GM12878 (cell line): ENCODE measurements at regions not wholly inside any gene's neighbourhood (a gene's known extent, or its start where the extent isn't known, plus 50 kb on each side); places are given as distances from the start of the nearest gene placed in this dataset.

Experiments
- ATAC-seq: fragments of 200-7000 bp; cut with Tn5 transposase; 3 replicates; pipeline ENCODE4 v1.9.1; 2020; ENCODE audit warnings: mild to moderate bottlenecking, moderate library complexity
- BruUV-seq: library from RNA; stranded (reverse); fragments of 400-500 nt; replicated peaks from 2 replicates; lab custom pipeline; 2021; lab: Mats Ljungman, UMichigan
- CTCF ChIA-PET: fragments of 300-600 bp; sonication (Branson Sonifier 250); formaldehyde crosslinking; extraction: SDS; loops from one replicate; lab custom pipeline; 2021; ENCODE audit warnings: inconsistent platforms; lab: Yijun Ruan, JAX
- POLR2A ChIA-PET: fragments of 350-600 bp; formaldehyde crosslinking; extraction: SDS; loops from one replicate; lab custom pipeline; 2021; ENCODE audit warnings: inconsistent platforms; lab: Charles Lee
- RAD21 ChIA-PET: fragments of 300-600 bp; sonication (Branson Sonifier 250); formaldehyde crosslinking; loops from one replicate; lab custom pipeline; 2023; ENCODE audit warnings: antibody characterized with exemption; ENCODE audit not compliant: unreplicated experiment; lab: Charles Lee
- SMC1A ChIA-PET: fragments of 300-600 bp; sonication (Branson Sonifier 250); formaldehyde crosslinking; loops from one replicate; lab custom pipeline; 2023; ENCODE audit not compliant: unreplicated experiment, uncharacterized antibody; lab: Charles Lee
- DNase-seq: peaks from one replicate; pipeline ENCODE4 v3.0.0-alpha.2; 2011; ENCODE audit warnings: low read depth, low spot score
- FAIRE-seq: peaks from 3 replicates; lab custom pipeline; 2011; peaks lifted over from hg19 to GRCh38; lab: Jason Lieb, UNC
- H2AFZ ChIP-seq: 2 replicates; pipeline ENCODE4 v1.6.0; 2011; ENCODE audit warnings: low read depth, low read length, control low read depth; ENCODE audit not compliant: control insufficient read depth
- H3K27ac ChIP-seq: 2 replicates; pipeline ENCODE4 v1.5.1; 2011; ENCODE audit warnings: control low read depth; ENCODE audit not compliant: control insufficient read depth, insufficient read depth
- H3K27me3 ChIP-seq, 2 experiments: replicated peaks in 1 of 2; 2 replicates each; pipeline versions ENCODE4 v1.6.0 to v1.6.1; 2011; ENCODE audit warnings: low read length in 1 of 2; ENCODE audit not compliant: control insufficient read depth in 2 of 2, insufficient read depth in 2 of 2
- H3K36me3 ChIP-seq, 2 experiments: 2 replicates each; pipeline ENCODE4 v1.5.1; 2011; ENCODE audit warnings: low read length in 1 of 2; ENCODE audit not compliant: control insufficient read depth in 2 of 2, insufficient read depth in 2 of 2
- H3K4me1 ChIP-seq: 2 replicates; pipeline ENCODE4 v1.6.1; 2011; ENCODE audit warnings: mild to moderate bottlenecking, low read length, moderate library complexity, mixed read lengths; ENCODE audit not compliant: control insufficient read depth, insufficient read depth
- H3K4me2 ChIP-seq: 2 replicates; pipeline ENCODE4 v1.6.0; 2011; ENCODE audit warnings: control low read depth; ENCODE audit not compliant: control insufficient read depth, insufficient read depth
- H3K4me3 ChIP-seq: fragments of 200-600 bp; sonication (generic); 2 replicates; pipeline ENCODE4 v1.5.1; 2016
- H3K79me2 ChIP-seq: 2 replicates; pipeline ENCODE4 v1.6.0; 2011; ENCODE audit warnings: low read length; ENCODE audit not compliant: control insufficient read depth, insufficient read depth
- H3K9ac ChIP-seq: 2 replicates; pipeline ENCODE4 v1.8.0; 2011; ENCODE audit warnings: low read length, control low read depth, mixed read lengths; ENCODE audit not compliant: control insufficient read depth, insufficient read depth
- H3K9me3 ChIP-seq: replicated peaks from 3 replicates; pipeline ENCODE4 v1.5.1; 2011; ENCODE audit warnings: mild to moderate bottlenecking, low read length; ENCODE audit not compliant: control insufficient read depth, insufficient read depth
- H4K20me1 ChIP-seq: 2 replicates; pipeline ENCODE4 v1.6.0; 2011; ENCODE audit not compliant: control insufficient read depth, insufficient read depth
- EED ChIP-seq: sonication (generic); IDR thresholded peaks from 2 replicates; pipeline ENCODE4 v1.6.1; 2016; ENCODE audit warnings: antibody characterized with exemption, low read depth
- FOXM1 ChIP-seq: IDR thresholded peaks from 2 replicates; pipeline ENCODE4 v1.6.1; 2012; ENCODE audit warnings: low read depth, mild to moderate bottlenecking, inconsistent platforms, low read length, moderate library complexity
- HSF1 ChIP-seq: fragments of 150-350 bp; IDR thresholded peaks from 2 replicates; pipeline ENCODE4 v1.6.1; 2014; ENCODE audit warnings: mild to moderate bottlenecking, low read depth, low read length
- MEF2A ChIP-seq: IDR thresholded peaks from 2 replicates; pipeline ENCODE4 v1.6.1; 2011; ENCODE audit warnings: low read depth, mild to moderate bottlenecking, low read length, moderate library complexity; ENCODE audit not compliant: insufficient read depth
- ZBTB4 ChIP-seq: fragments of 450-650 bp; formaldehyde crosslinking; IDR thresholded peaks from 2 replicates; pipeline ENCODE4 v1.4.0; 2022; ENCODE audit warnings: mild to moderate bottlenecking, moderate library complexity
- ZSCAN29 ChIP-seq: fragments of 450-650 bp; IDR thresholded peaks from 2 replicates; pipeline ENCODE4 v1.6.1; 2017; ENCODE audit warnings: mild to moderate bottlenecking, moderate library complexity
- WGBS: methylation state at CpG from one replicate; pipeline ENCODE4 v1.1.6; 2016; ENCODE audit warnings: low lambda C conversion rate; ENCODE audit not compliant: insufficient replicate concordance, insufficient coverage; ENCODE audit errors: missing lambda C conversion rate; 5-methylcytosine and 5-hydroxymethylcytosine counted together
- in situ Hi-C: fragments of 300-500 bp; cut with MboI; formaldehyde crosslinking; loops from 9 replicates; pipeline ENCODE4 v1.14.3; 2018; ENCODE audit warnings: mixed read lengths
- intact Hi-C: fragments of 100-400 bp; cut with micrococcal nuclease; formaldehyde crosslinking; loops from one replicate; pipeline ENCODE4 v1.14.2; 2022; ENCODE audit not compliant: unreplicated experiment
- TF ChIP-seq, protein P1 (sequence below): fragments of 450-650 bp; IDR thresholded peaks from 2 replicates; pipeline ENCODE4 v1.6.1; 2017; ENCODE audit warnings: antibody characterized with exemption, mild to moderate bottlenecking, moderate library complexity

DNA sequence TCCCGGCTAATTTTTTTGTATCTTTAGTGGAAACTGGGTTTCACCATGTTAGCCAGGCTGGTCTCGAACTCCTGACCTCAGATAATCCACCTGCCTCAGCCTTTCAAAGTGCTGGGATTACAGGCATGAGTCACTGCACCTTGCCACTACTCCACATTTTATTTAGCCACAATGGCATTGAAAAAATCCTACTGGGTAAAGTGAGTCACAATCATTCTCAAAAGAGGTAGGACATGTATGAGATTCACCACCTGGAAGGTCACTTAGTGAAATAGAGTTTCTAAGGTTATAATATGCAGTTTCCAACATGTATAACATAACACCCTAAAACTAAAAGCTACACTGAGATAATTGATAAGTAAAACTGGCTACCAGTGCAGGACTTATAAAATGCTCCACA is 159.2 kb downstream of the BTC start:
- Histone ChIP-seq H2AFZ (no peak overlapping the region), H3K27ac (no peak overlapping the region), H3K36me3 (no peaks in the 10 kb centered on the region)
- intact Hi-C loops, result no loop called here
- SMC1A ChIA-PET, result interaction anchor here (2.6 kb wide), 1 partner anchor 10 kb away, joined by 7 read pairs; no protein-coding TSS in a partner anchor
- no peak for DNase-seq
- TF ChIP-seq HSF1, result no peak
- TF ChIP-seq MEF2A, result no peak
- TF ChIP-seq FOXM1, result no peak
- TF ChIP-seq, all 136 proteins: peak for 0
- FAIRE-seq (no peak), ATAC-seq (no peak)
- ChIA-PET CTCF (interaction anchor here (0.9 to 1.7 kb wide), 3 partner anchors 10 to 446 kb away, joined by 3 to 7 read pairs (median 4); no protein-coding TSS in a partner anchor), RAD21 (no interaction called here), POLR2A (no interaction called here)
- no peak overlapping the region for H3K4me3 ChIP-seq
- no peaks in the 10 kb centered on the region for H3K4me1 ChIP-seq
- no peak overlapping the region for H3K4me2 ChIP-seq
- H3K79me2 ChIP-seq, result no peaks in the 10 kb centered on the region
- no peaks in the 10 kb centered on the region for H4K20me1 ChIP-seq
- in situ Hi-C loops, result no loop called here
- no peak overlapping the region for H3K9ac ChIP-seq
- no peaks in the 10 kb centered on the region for H3K9me3 ChIP-seq
- BruUV-seq, result no TSS peak
- WGBS, result 0% methylated on average over 2 of the region's 2 CpGs
- no peaks in the 10 kb centered on the region for H3K27me3 ChIP-seq

DNA sequence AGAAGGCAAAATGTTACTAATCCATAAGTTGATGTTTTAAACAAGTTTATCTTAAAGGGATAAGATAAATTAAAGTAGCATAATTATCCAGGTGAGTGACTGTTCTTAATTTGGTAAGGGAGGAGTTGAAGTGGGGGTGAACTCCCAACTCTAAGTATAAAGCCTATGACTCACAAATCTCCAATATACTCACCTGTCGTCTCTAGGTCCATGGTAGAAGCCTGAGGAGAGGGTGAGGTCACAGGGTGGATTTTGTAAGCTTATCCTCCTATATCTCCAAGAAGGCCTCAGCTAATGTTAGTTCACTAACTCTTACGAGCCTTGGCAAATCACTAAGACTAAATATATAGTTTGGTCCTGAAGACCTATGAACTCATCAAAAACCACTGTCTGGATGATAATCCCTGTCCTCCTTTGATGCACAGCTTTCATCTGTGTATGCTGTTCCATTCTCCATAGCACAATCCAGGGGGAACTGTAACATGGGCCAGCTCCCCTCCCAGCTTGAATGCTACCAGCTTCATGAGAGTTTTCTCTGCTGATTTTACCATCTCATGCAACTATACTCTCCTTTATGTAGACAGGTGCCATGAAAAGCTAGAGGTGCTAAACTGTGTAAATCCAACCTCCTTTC is 158.7 kb downstream of the BTC start:
- POLR2A ChIA-PET, result no interaction called here
- BruUV-seq, result no TSS peak
- in situ Hi-C loops (no loop called here), intact Hi-C loops (no loop called here)
- no peak overlapping the region for H3K27ac ChIP-seq
- RAD21 ChIA-PET, result interaction anchor here (1.5 kb wide), 1 partner anchor 39 kb away, joined by 4 read pairs; no protein-coding TSS in a partner anchor
- H3K27me3 ChIP-seq, result no peaks in the 10 kb centered on the region
- H4K20me1 ChIP-seq, result no peaks in the 10 kb centered on the region
- CTCF ChIA-PET, result interaction anchor here (0.9 to 1.7 kb wide), 5 partner anchors 10 to 447 kb away, joined by 3 to 7 read pairs (median 3); no protein-coding TSS in a partner anchor
- no peak overlapping the region for H3K4me2 ChIP-seq
- ATAC-seq (no peak), FAIRE-seq (no peak), DNase-seq (no peak)
- H3K9ac ChIP-seq, result no peak overlapping the region
- no peaks in the 10 kb centered on the region for H3K36me3 ChIP-seq
- no peak overlapping the region for H3K4me3 ChIP-seq
- WGBS, result 0% methylated on average over 2 of the region's 2 CpGs
- SMC1A ChIA-PET, result interaction anchor here (0.7 to 2.6 kb wide), 3 partner anchors 8 to 16 kb away, joined by 3 to 7 read pairs (median 3); no protein-coding TSS in a partner anchor
- H3K79me2 ChIP-seq, result no peaks in the 10 kb centered on the region
- no peaks in the 10 kb centered on the region for H3K4me1 ChIP-seq
- H3K9me3 ChIP-seq, result no peaks in the 10 kb centered on the region
- no peak overlapping the region for H2AFZ ChIP-seq
- no peak for TF ChIP-seq ZBTB4 (CRISPR knock-in tag)
- TF ChIP-seq EED, result no peak
- TF ChIP-seq ZSCAN29, result no peak
- TF ChIP-seq, protein P1, sequence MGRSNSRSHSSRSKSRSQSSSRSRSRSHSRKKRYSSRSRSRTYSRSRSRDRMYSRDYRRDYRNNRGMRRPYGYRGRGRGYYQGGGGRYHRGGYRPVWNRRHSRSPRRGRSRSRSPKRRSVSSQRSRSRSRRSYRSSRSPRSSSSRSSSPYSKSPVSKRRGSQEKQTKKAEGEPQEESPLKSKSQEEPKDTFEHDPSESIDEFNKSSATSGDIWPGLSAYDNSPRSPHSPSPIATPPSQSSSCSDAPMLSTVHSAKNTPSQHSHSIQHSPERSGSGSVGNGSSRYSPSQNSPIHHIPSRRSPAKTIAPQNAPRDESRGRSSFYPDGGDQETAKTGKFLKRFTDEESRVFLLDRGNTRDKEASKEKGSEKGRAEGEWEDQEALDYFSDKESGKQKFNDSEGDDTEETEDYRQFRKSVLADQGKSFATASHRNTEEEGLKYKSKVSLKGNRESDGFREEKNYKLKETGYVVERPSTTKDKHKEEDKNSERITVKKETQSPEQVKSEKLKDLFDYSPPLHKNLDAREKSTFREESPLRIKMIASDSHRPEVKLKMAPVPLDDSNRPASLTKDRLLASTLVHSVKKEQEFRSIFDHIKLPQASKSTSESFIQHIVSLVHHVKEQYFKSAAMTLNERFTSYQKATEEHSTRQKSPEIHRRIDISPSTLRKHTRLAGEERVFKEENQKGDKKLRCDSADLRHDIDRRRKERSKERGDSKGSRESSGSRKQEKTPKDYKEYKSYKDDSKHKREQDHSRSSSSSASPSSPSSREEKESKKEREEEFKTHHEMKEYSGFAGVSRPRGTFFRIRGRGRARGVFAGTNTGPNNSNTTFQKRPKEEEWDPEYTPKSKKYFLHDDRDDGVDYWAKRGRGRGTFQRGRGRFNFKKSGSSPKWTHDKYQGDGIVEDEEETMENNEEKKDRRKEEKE, result no peak
